Immature natural killer cell (primary cell): ENCODE measurements at regions not wholly inside any gene's neighbourhood (a gene's known extent, or its start where the extent isn't known, plus 50 kb on each side); places are given as distances from the start of the nearest gene placed in this dataset.

Experiments
- DNase-seq, 3 donors: peaks; one replicate each; pipeline ENCODE4 v3.0.0; 2022; ENCODE audit warnings: mixed read lengths in 1 of 3
- H3K27ac Mint-ChIP-seq, 6 donors: one replicate each; pipeline ENCODE4 v1.8.0; 2020; ENCODE audit warnings: mixed read lengths in 6 of 6, mild to moderate bottlenecking in 5 of 6, inconsistent platforms in 4 of 6, moderate library complexity in 3 of 6
- H3K27me3 Mint-ChIP-seq, 3 donors: one replicate each; pipeline ENCODE4 v1.8.0; 2020 to 2021; ENCODE audit warnings: low read depth in 3 of 3, mild to moderate bottlenecking in 3 of 3, mixed read lengths in 3 of 3, moderate library complexity in 3 of 3, inconsistent platforms in 1 of 3
- H3K36me3 Mint-ChIP-seq, 3 donors: one replicate each; pipeline ENCODE4 v1.8.0; 2020; ENCODE audit warnings: mixed read lengths in 3 of 3, inconsistent platforms in 2 of 3, mild to moderate bottlenecking in 2 of 3
- H3K4me1 Mint-ChIP-seq, 2 donors: one replicate each; pipeline ENCODE4 v1.8.0; 2020; ENCODE audit warnings: inconsistent platforms in 2 of 2, mild to moderate bottlenecking in 2 of 2, mixed read lengths in 2 of 2, moderate library complexity in 1 of 2
- H3K4me3 Mint-ChIP-seq, 5 donors: one replicate each; pipeline ENCODE4 v1.8.0; 2020; ENCODE audit warnings: mild to moderate bottlenecking in 5 of 5, mixed read lengths in 5 of 5, inconsistent platforms in 3 of 5, moderate library complexity in 3 of 5
- H3K9me3 Mint-ChIP-seq, 6 donors: one replicate each; pipeline ENCODE4 v1.8.0; 2020; ENCODE audit warnings: mild to moderate bottlenecking in 6 of 6, mixed read lengths in 6 of 6, inconsistent platforms in 4 of 6, moderate library complexity in 3 of 6

DNA sequence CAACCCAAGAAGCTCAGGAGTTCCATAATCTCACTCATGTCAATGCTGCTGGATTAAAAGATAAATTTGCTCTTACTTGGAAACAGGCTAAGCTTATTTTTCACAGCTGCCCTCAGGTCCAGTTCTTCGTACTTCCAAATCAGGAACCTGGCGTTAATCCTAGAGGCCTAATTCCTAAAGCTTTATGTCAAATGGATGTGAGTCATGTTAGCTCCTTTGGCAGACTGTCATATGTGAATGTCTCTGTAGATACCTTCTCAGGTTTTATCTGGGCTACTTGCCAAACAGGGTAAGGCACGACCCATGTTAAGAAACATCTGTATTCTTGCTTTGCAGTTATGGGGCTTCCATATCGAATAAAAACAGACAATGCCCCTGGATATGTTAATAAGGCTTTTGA lies 504.6 kb downstream of the ALG10 start:
- H3K4me3 Mint-ChIP-seq: no peak overlapping the region
- no peak for DNase-seq
- no peaks in the 10 kb centered on the region for H3K4me1 Mint-ChIP-seq
- H3K27ac Mint-ChIP-seq: no peak overlapping the region
- H3K9me3 Mint-ChIP-seq: peaks cover 6 to 82% (median 58%) of the 10 kb centered on the region in 6 donors
- peaks cover 0 to 9% (median 0%) of the 10 kb centered on the region in 3 donors for H3K36me3 Mint-ChIP-seq
- peaks cover 0 to 4% (median 0%) of the 10 kb centered on the region in 3 donors for H3K27me3 Mint-ChIP-seq

- Mint-ChIP-seq H3K4me1 (no peaks in the 10 kb centered on the region), H3K36me3 (no peaks in the 10 kb centered on the region), H3K27me3 (peaks cover 0 to 2% (median 0%) of the 10 kb centered on the region in 3 donors), H3K27ac (no peak overlapping the region), H3K9me3 (peaks cover 5 to 82% (median 73%) of the 10 kb centered on the region in 6 donors), H3K4me3 (no peak overlapping the region)
- no peak for DNase-seq
Measured at GRCh38 chr12:34547276-34547675, 525.0 kb downstream of the ALG10 start.

- DNase-seq: no peak
- H3K27ac Mint-ChIP-seq: no peak overlapping the region
- peaks cover 31 to 83% (median 81%) of the 10 kb centered on the region in 6 donors for H3K9me3 Mint-ChIP-seq
- H3K36me3 Mint-ChIP-seq: peaks cover 0 to 7% (median 5%) of the 10 kb centered on the region in 3 donors
- H3K27me3 Mint-ChIP-seq: peaks cover 0 to 2% (median 0%) of the 10 kb centered on the region in 3 donors
- no peaks in the 10 kb centered on the region for H3K4me1 Mint-ChIP-seq
- no peak overlapping the region for H3K4me3 Mint-ChIP-seq
Measured at GRCh38 chr12:34591966-34592365, 569.7 kb downstream of the ALG10 start.

GRCh38 chr12:34595749-34596733 lies 573.7 kb downstream of the ALG10 start:
- peaks cover 3 to 5% (median 4%) of the 10 kb centered on the region in 3 donors for H3K27me3 Mint-ChIP-seq
- peaks cover 0 to 7% (median 5%) of the 10 kb centered on the region in 3 donors for H3K36me3 Mint-ChIP-seq
- H3K27ac Mint-ChIP-seq: no peak overlapping the region
- no peak overlapping the region for H3K4me3 Mint-ChIP-seq
- DNase-seq: no peak
- H3K4me1 Mint-ChIP-seq: no peaks in the 10 kb centered on the region
- H3K9me3 Mint-ChIP-seq: peaks cover 38 to 87% (median 74%) of the 10 kb centered on the region in 6 donors

DNA sequence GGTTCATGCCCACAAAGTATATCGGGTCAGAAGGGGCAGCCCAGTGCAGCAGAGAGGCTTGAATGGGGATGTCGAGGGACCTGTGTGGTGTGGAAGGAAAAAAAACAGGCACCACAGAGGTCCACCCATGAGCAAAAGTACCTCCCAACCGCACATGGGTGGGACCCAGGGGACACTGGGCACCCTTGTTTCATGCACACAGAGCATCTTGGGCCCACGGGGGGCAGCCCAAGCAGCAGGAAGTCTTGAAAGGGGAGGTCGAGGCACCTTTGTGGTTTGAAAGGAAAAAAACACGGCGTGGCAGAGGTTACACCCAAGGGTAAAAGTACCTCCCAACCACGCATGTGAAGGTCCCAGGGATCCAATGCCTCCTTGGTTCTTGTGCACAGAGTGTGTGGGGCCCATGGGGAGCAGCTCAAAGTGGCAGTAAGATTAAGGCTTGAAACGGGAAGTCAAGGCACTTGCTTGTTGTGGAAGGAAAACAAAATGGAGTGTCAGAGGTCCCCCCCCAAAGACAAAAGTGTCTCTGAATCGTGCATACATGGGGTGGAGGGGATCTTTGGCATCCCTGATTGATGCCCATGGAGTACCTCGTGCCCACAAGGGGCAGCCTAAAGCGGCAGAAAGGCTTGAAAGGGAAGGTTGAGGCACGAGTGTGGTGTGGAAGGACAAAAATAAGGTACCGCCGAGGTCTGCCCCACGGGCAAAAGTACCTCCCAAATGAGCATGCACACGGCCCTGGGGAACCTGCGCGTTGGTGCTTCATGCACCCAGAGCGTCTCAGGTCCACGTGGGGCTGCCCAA lies 575.5 kb downstream of the ALG10 start:
- Mint-ChIP-seq H3K36me3 (no peaks in the 10 kb centered on the region), H3K27ac (no peak overlapping the region), H3K4me1 (no peaks in the 10 kb centered on the region), H3K27me3 (peaks cover 3 to 9% (median 4%) of the 10 kb centered on the region in 3 donors), H3K4me3 (no peak overlapping the region), H3K9me3 (peaks cover 35 to 84% (median 70%) of the 10 kb centered on the region in 6 donors)
- DNase-seq: no peak

DNA sequence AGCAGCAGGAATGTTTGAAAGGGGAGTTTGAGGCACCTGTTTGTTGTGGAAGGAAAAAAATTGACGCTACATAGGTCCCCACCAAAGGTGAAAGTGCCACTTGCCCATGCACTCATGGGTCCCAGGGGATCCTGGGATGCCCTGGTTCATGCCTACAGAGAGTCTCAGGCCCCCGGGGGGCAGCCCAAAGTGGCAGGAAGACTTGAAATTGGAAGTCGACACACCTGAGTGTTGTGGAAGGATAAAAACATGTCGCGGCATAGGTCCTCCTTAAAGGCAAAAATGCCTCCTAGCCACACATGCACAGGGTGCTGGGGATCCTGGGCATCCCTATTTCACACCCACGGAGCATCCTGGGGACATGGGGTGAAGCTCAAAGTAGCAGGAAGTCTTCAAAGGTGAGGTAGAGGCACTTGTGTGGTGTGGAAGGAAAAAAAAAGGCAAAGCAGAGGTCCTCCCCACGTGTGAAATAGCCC lies 576.1 kb downstream of the ALG10 start:
- Mint-ChIP-seq H3K9me3 (peaks cover 37 to 84% (median 68%) of the 10 kb centered on the region in 6 donors), H3K4me1 (no peaks in the 10 kb centered on the region), H3K27me3 (peaks cover 3 to 9% (median 4%) of the 10 kb centered on the region in 3 donors), H3K27ac (no peak overlapping the region), H3K36me3 (no peaks in the 10 kb centered on the region), H3K4me3 (no peak overlapping the region)
- no peak for DNase-seq

DNA sequence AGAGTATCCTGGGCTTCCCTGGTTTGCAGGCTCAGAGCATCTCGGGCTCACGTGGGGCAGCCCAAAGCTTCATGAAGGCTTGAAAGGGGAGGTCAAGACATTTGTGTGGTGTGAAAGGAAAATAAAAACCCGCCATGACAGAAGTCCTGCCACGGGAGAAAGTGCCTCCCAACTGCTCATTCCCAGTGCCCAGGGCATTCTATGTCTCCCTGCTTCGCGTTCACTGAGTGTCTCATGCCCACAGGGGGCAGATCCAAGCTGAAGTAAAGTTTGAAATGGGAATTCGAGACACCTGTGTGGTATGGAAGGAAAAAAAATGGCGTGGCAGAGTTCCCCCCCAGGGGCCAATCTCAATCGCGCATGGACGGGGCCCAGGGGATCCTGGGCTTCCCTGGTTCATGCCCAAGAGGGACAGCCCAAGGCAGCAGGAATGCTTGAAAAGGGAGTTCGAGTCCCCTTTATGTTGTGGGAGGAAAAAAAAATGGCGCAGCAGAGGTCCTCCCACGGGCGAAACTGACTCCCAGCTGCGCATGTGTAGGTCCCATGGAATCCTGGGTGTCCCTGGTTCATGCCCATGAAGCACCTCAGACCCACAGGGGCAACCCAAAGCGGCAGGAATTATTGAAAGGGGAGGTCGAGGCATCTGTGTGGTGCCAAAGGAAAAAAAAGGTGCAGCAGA lies 576.7 kb downstream of the ALG10 start:
- no peaks in the 10 kb centered on the region for H3K36me3 Mint-ChIP-seq
- H3K4me1 Mint-ChIP-seq: no peaks in the 10 kb centered on the region
- no peak overlapping the region for H3K4me3 Mint-ChIP-seq
- peaks cover 3 to 9% (median 4%) of the 10 kb centered on the region in 3 donors for H3K27me3 Mint-ChIP-seq
- H3K27ac Mint-ChIP-seq: no peak overlapping the region
- no peak for DNase-seq
- H3K9me3 Mint-ChIP-seq: peaks cover 38 to 84% (median 66%) of the 10 kb centered on the region in 6 donors

GRCh38 chr12:34599530-34600513 lies 577.5 kb downstream of the ALG10 start:
- Mint-ChIP-seq H3K9me3 (peaks cover 32 to 84% (median 64%) of the 10 kb centered on the region in 6 donors), H3K4me1 (no peaks in the 10 kb centered on the region), H3K27me3 (peaks cover 3 to 9% (median 4%) of the 10 kb centered on the region in 3 donors), H3K4me3 (no peak overlapping the region), H3K36me3 (no peaks in the 10 kb centered on the region), H3K27ac (no peak overlapping the region)
- no peak for DNase-seq

DNA sequence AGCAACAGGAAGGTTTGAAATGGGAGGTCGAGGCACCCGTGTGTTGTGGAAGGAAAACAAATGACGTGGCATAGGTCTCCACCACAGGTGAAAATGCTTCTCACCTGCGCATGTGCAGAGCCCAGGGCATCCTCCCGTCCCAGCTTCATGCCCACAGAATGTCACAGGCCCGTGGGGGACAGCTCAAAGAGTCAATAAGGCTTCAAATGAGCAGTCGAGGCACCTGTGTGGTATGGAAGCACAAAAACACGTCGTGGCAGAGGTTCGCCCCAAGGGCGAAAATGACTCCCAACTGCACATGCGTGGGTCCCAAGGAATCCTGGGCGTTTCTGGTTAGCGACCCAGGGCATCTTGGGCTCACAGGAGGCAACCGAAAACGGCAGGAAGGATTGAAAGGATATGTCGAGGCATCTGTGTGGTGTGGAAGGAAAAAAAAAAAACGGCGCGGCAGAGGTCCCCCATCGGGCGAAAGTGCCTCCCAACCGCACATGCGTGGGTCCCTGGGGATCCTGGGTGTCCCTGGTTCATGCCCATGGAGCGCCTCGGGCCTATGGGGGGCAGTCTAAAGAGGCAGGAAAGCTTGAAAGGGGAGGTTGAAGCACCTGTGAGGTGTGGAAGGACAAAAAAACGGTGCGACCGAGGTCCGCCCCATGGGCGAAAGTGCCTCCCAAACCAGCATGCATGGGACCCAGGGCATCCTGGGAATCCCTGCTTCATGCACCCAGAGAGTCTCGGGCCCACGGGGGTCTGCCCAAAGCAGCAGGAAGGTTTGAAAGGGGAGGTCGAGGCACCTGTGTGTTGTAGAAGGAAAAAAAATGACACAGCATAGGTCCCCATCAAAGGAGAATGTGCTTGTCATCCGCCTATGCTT lies 578.5 kb downstream of the ALG10 start:
- H3K4me1 Mint-ChIP-seq: no peaks in the 10 kb centered on the region
- no peaks in the 10 kb centered on the region for H3K36me3 Mint-ChIP-seq
- peaks cover 28 to 75% (median 61%) of the 10 kb centered on the region in 6 donors for H3K9me3 Mint-ChIP-seq
- no peak overlapping the region for H3K27ac Mint-ChIP-seq
- no peak for DNase-seq
- H3K27me3 Mint-ChIP-seq: peaks cover 3 to 9% (median 4%) of the 10 kb centered on the region in 3 donors
- H3K4me3 Mint-ChIP-seq: no peak overlapping the region

DNA sequence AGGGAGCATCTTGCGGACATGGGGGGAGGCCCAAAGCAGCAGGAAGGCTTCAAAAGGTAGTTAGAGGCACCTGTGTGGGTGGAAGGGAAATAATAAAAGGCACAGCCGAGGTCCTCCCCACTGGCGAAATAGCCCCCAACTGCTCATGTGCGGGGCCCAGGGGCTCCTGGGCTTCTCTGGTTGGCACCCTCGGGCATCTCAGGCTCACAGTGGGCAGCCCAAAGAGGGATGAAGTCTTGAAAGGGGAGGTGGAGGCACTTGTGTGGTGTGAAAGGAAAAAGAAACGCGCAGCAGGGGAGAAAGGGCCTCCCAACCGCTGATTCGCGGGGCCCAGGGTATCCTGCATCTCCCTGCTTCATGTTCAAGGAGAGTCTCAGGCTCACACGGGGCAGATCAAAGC lies 579.4 kb downstream of the ALG10 start:
- no peak overlapping the region for H3K4me3 Mint-ChIP-seq
- no peaks in the 10 kb centered on the region for H3K4me1 Mint-ChIP-seq
- H3K9me3 Mint-ChIP-seq: peaks cover 25 to 79% (median 65%) of the 10 kb centered on the region in 6 donors
- H3K27me3 Mint-ChIP-seq: peaks cover 3 to 6% (median 4%) of the 10 kb centered on the region in 3 donors
- no peak for DNase-seq
- H3K36me3 Mint-ChIP-seq: no peaks in the 10 kb centered on the region
- H3K27ac Mint-ChIP-seq: no peak overlapping the region

DNA sequence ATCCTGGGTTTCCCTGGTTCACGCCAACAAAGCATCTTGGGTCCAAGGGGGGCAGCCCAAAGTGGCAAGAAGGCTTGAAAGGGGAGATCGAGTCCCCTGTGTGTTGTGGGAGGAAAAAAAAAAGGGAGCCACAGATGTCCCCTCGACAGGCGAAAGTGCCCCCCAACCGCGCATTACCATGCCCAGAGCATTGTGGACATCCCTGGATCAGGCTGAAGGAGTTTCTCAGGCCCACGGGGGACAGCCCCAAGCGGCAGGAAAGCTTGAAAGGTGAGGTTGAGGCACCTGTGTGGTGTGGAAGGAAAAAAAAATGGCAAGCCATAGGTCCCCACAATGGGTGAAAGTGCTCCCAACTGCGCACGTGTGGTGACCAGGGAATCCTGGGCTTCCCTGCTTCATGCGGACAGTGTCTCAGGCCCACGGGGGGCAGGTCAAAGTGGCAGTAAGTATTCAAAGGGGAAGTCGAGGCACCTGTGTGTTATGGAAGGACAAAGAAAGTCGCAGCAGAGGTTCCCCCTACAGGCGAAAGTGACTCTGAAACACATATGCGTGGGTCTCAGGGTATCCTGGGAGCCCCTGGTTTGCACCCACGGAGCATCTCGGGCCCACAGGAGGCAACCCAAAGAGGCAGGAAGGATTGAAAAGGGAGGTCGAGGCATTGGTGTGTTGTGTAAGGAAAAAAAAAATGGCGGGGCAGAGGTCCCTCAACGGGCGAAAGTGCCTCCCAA lies 580.1 kb downstream of the ALG10 start:
- H3K9me3 Mint-ChIP-seq: peaks cover 23 to 77% (median 62%) of the 10 kb centered on the region in 6 donors
- DNase-seq: no peak
- H3K27me3 Mint-ChIP-seq: peaks cover 3 to 6% (median 4%) of the 10 kb centered on the region in 3 donors
- no peaks in the 10 kb centered on the region for H3K4me1 Mint-ChIP-seq
- H3K36me3 Mint-ChIP-seq: no peaks in the 10 kb centered on the region
- H3K27ac Mint-ChIP-seq: no peak overlapping the region
- H3K4me3 Mint-ChIP-seq: no peak overlapping the region
